NB4 (cell line): ENCODE measurements at regions not wholly inside any gene's neighbourhood (a gene's known extent, or its start where the extent isn't known, plus 50 kb on each side); places are given as distances from the start of the nearest gene placed in this dataset.
"Not testable (repeated sequence)": the region's sequence is repeated elsewhere in the genome, so short reads cannot be mapped to it uniquely, and the experiment has no call there.

Experiments
- DNase-seq: peaks from one replicate; pipeline ENCODE4 v3.0.0; 2010; ENCODE audit warnings: low read depth
- H3K4me3 ChIP-seq: one replicate; pipeline ENCODE4 v1.5.1; 2011; ENCODE audit warnings: mild to moderate bottlenecking, low read depth, low read length, moderate library complexity
- CTCF ChIP-seq: IDR thresholded peaks from one replicate; pipeline ENCODE4 v1.5.1; 2012; ENCODE audit warnings: low read depth, low read length
- MAX ChIP-seq: IDR thresholded peaks from 2 replicates; pipeline ENCODE4 v1.6.1; 2011; ENCODE audit warnings: low read depth, low read length
- MYC ChIP-seq: IDR thresholded peaks from 2 replicates; pipeline ENCODE4 v1.6.1; 2011; ENCODE audit warnings: low read depth, low read length
- POLR2A ChIP-seq: IDR thresholded peaks from 2 replicates; pipeline ENCODE4 v1.6.1; 2011; ENCODE audit warnings: mild to moderate bottlenecking; ENCODE audit not compliant: insufficient read length; ENCODE audit errors: extremely low read depth

GRCh38 chr9:85444243-85444642 lies 297.5 kb downstream of the AGTPBP1 start:
- TF ChIP-seq MAX (no peak), CTCF (no peak), POLR2A (no peak), MYC (no peak)
- DNase-seq: no peak
- H3K4me3 ChIP-seq: no peak overlapping the region

GRCh38 chr9:85443190-85443598 lies 298.6 kb downstream of the AGTPBP1 start:
- H3K4me3 ChIP-seq: no peak overlapping the region
- no peak for DNase-seq
- TF ChIP-seq MAX: no peak
- TF ChIP-seq MYC: no peak
- TF ChIP-seq POLR2A: no peak
- TF ChIP-seq CTCF: no peak

- no peak overlapping the region for H3K4me3 ChIP-seq
- no peak for TF ChIP-seq CTCF
- no peak for TF ChIP-seq MYC
- TF ChIP-seq POLR2A: no peak
- TF ChIP-seq MAX: no peak
- no peak for DNase-seq
Measured at GRCh38 chr9:85439791-85440190, 302.0 kb downstream of the AGTPBP1 start.

- DNase-seq, H3K4me3 ChIP-seq: not testable (repeated sequence)
Measured at GRCh38 chr9:85433956-85434355, 307.8 kb downstream of the AGTPBP1 start.

- H3K4me3 ChIP-seq, DNase-seq: not testable (repeated sequence)
Measured at GRCh38 chr9:85433551-85433950, 308.2 kb downstream of the AGTPBP1 start.

- no peak overlapping the region for H3K4me3 ChIP-seq
- TF ChIP-seq MYC: no peak
- no peak for TF ChIP-seq MAX
- TF ChIP-seq CTCF: no peak
- no peak for TF ChIP-seq POLR2A
- DNase-seq: no peak
Measured at GRCh38 chr9:85433046-85433445, 308.7 kb downstream of the AGTPBP1 start.

- TF ChIP-seq MAX (no peak), MYC (no peak), CTCF (no peak), POLR2A (no peak)
- no peak overlapping the region for H3K4me3 ChIP-seq
- DNase-seq: no peak
Measured at GRCh38 chr9:85432599-85432998, 309.2 kb downstream of the AGTPBP1 start.
